ENCODE measurements at regions not wholly inside any gene's neighbourhood (a gene's known extent, or its start where the extent isn't known, plus 50 kb on each side); places are given as distances from the start of the nearest gene placed in this dataset.
"Not testable (repeated sequence)": the region's sequence is repeated elsewhere in the genome, so short reads cannot be mapped to it uniquely, and the experiment has no call there.

- DNase-seq (ENCODE audit: low read depth) = no peak
Measured at GRCh38 chr14:34063042-34063441, 112.2 kb upstream of the EGLN3 start.

GRCh38 chr14:34062353-34062973, 111.6 kb upstream of the EGLN3 start:
- DNase-seq (ENCODE audit: low read depth) = no peak

GRCh38 chr14:34060651-34060999, 109.8 kb upstream of the EGLN3 start:
- DNase-seq (ENCODE audit: low read depth) = no peak

GRCh38 chr14:34059925-34060650, 109.2 kb upstream of the EGLN3 start:
- peak; percentile 35 for DNase-seq (ENCODE audit: low read depth)

GRCh38 chr14:34059037-34059924, 108.4 kb upstream of the EGLN3 start:
- DNase-seq (ENCODE audit: low read depth) = no peak

- DNase-seq (ENCODE audit: low read depth) = no peak
Measured at GRCh38 chr14:34058510-34058909, 107.6 kb upstream of the EGLN3 start.

GRCh38 chr14:34056046-34056445, 105.2 kb upstream of the EGLN3 start:
- DNase-seq (ENCODE audit: low read depth) = no peak

GRCh38 chr14:34055157-34055950, 104.5 kb upstream of the EGLN3 start:
- DNase-seq (ENCODE audit: low read depth) = no peak

GRCh38 chr14:34053666-34054065, 102.8 kb upstream of the EGLN3 start:
- DNase-seq (ENCODE audit: low read depth) = no peak

GRCh38 chr14:34052658-34053014, 101.8 kb upstream of the EGLN3 start:
- no peak for DNase-seq (ENCODE audit: low read depth)

GRCh38 chr14:34051966-34052657, 101.2 kb upstream of the EGLN3 start:
- no peak for DNase-seq (ENCODE audit: low read depth)

- DNase-seq (ENCODE audit: low read depth) = no peak
Measured at GRCh38 chr14:34050606-34051005, 99.7 kb upstream of the EGLN3 start.

GRCh38 chr14:34049790-34050189, 98.9 kb upstream of the EGLN3 start:
- no peak for DNase-seq (ENCODE audit: low read depth)

- not testable (repeated sequence) for DNase-seq (ENCODE audit: low read depth)
Measured at GRCh38 chr14:34049187-34049586, 98.3 kb upstream of the EGLN3 start.

GRCh38 chr14:34046799-34047520, 96.1 kb upstream of the EGLN3 start:
- DNase-seq (ENCODE audit: low read depth) = no peak

- no peak for DNase-seq (ENCODE audit: low read depth)
Measured at GRCh38 chr14:34044666-34045306, 93.9 kb upstream of the EGLN3 start.

GRCh38 chr14:34044373-34044637, 93.4 kb upstream of the EGLN3 start:
- DNase-seq (ENCODE audit: low read depth) = no peak

- peak; percentile 39 for DNase-seq (ENCODE audit: low read depth)
Measured at GRCh38 chr14:34043627-34044372, 92.9 kb upstream of the EGLN3 start.

- no peak for DNase-seq (ENCODE audit: low read depth)
Measured at GRCh38 chr14:34041220-34041619, 90.3 kb upstream of the EGLN3 start.

GRCh38 chr14:34040766-34041165, 89.9 kb upstream of the EGLN3 start:
- DNase-seq (ENCODE audit: low read depth) = no peak

Data from stimulated activated CD8-positive, alpha-beta memory T cell treated with anti-CD3 and anti-CD28 coated beads, Interleukin-4, amount 100 ng/mL, for 24 hours (primary cell).